H1 (cell line): ENCODE measurements at regions not wholly inside any gene's neighbourhood (a gene's known extent, or its start where the extent isn't known, plus 50 kb on each side); places are given as distances from the start of the nearest gene placed in this dataset.

Experiments
- CTCF ChIA-PET: fragments of 300-600 bp; sonication (Branson Sonifier 250); formaldehyde crosslinking; loops from one replicate; lab custom pipeline; 2021; ENCODE audit not compliant: partially characterized antibody; lab: Charles Lee
- POLR2A ChIA-PET: fragments of 300-600 bp; sonication (Branson Sonifier 250); formaldehyde crosslinking; loops from one replicate; lab custom pipeline; 2021; ENCODE audit warnings: inconsistent platforms; ENCODE audit not compliant: partially characterized antibody; lab: Charles Lee
- DNase-seq, 2 experiments: peaks; one replicate each; pipeline versions ENCODE4 v3.0.0 to v3.0.0-alpha.2; 2010 to 2022; ENCODE audit warnings: low spot score in 2 of 2, low read depth in 1 of 2, mixed read lengths in 1 of 2
- FAIRE-seq: peaks from 2 replicates; lab custom pipeline; 2011; peaks lifted over from hg19 to GRCh38; lab: Jason Lieb, UNC
- H2AFZ ChIP-seq: 2 replicates; pipeline ENCODE4 v1.8.1; 2012; ENCODE audit warnings: low read length, inconsistent platforms
- H2AK5ac ChIP-seq: 2 replicates; pipeline ENCODE4 v1.6.1; 2013; ENCODE audit warnings: low read depth, low read length
- H2BK120ac ChIP-seq: replicated peaks from 2 replicates; pipeline ENCODE3; 2013; ENCODE audit warnings: low read depth, low read length, inconsistent platforms
- H2BK12ac ChIP-seq: 2 replicates; pipeline ENCODE4 v1.6.1; 2013; ENCODE audit warnings: low read depth, low read length
- H2BK15ac ChIP-seq: 2 replicates; pipeline ENCODE4 v1.6.1; 2013; ENCODE audit warnings: low read length
- H2BK20ac ChIP-seq: 2 replicates; pipeline ENCODE4 v1.6.1; 2013; ENCODE audit warnings: low read length
- H2BK5ac ChIP-seq: 2 replicates; pipeline ENCODE4 v1.6.1; 2013; ENCODE audit warnings: low read depth, low read length
- H3K14ac ChIP-seq: 2 replicates; pipeline ENCODE4 v1.6.1; 2013; ENCODE audit warnings: inconsistent platforms; ENCODE audit not compliant: insufficient read length
- H3K18ac ChIP-seq: 2 replicates; pipeline ENCODE4 v1.6.1; 2013; ENCODE audit warnings: low read length; ENCODE audit errors: extremely low read depth
- H3K23ac ChIP-seq: 2 replicates; pipeline ENCODE4 v1.6.1; 2013; ENCODE audit warnings: inconsistent platforms; ENCODE audit not compliant: insufficient read length
- H3K23me2 ChIP-seq: 2 replicates; pipeline ENCODE4 v1.6.1; 2013; ENCODE audit warnings: low read depth, low read length
- H3K27ac ChIP-seq: 2 replicates; pipeline ENCODE4 v1.6.1; 2011; ENCODE audit warnings: low read depth, low read length, inconsistent platforms
- H3K27me3 ChIP-seq, 4 experiments: replicated peaks in 1 of 4; 1 replicate in 1 of 4; 2 replicates in 3 of 4; pipeline versions ENCODE4 v1.6.1 to v1.8.1; 2011 to 2013; ENCODE audit warnings: low read length in 3 of 4, mild to moderate bottlenecking in 3 of 4, inconsistent platforms in 2 of 4, mixed read lengths in 2 of 4, moderate library complexity in 1 of 4; ENCODE audit not compliant: control insufficient read depth in 3 of 4, insufficient read depth in 3 of 4; ENCODE audit errors: extremely low read depth in 1 of 4
- H3K36me3 ChIP-seq, 4 experiments: 2 replicates each; pipeline versions ENCODE4 v1.6.1 to v1.8.1; 2011 to 2013; ENCODE audit warnings: mild to moderate bottlenecking in 4 of 4, low read length in 3 of 4, moderate library complexity in 2 of 4, control low read depth in 1 of 4, inconsistent platforms in 1 of 4; ENCODE audit not compliant: insufficient read depth in 4 of 4, control insufficient read depth in 2 of 4
- H3K4ac ChIP-seq: replicated peaks from 2 replicates; pipeline ENCODE3; 2013; ENCODE audit warnings: low read length, low read depth, mixed read lengths, inconsistent platforms; ENCODE audit not compliant: insufficient read length
- H3K4me1 ChIP-seq, 4 experiments: replicated peaks in 1 of 4; 1 replicate in 1 of 4; 2 replicates in 3 of 4; pipeline versions ENCODE4 v1.6.1 to v1.8.1; 2011 to 2013; ENCODE audit warnings: low read length in 3 of 4, inconsistent platforms in 2 of 4, mixed read lengths in 1 of 4; ENCODE audit not compliant: insufficient read depth in 4 of 4, control insufficient read depth in 3 of 4
- H3K4me2 ChIP-seq, 2 experiments: 2 replicates each; pipeline versions ENCODE4 v1.6.1 to v1.8.1; 2011 to 2013; ENCODE audit warnings: low read depth in 2 of 2, low read length in 2 of 2, control low read depth in 1 of 2, inconsistent platforms in 1 of 2, mild to moderate bottlenecking in 1 of 2; ENCODE audit not compliant: insufficient read depth in 1 of 2
- H3K4me3 ChIP-seq, 4 experiments: fragments of 200-600, 300-600 bp in 1 of 4; sonication (generic), shearing (Covaris generic), sonication (Bioruptor Twin) in 1 of 4; 2 replicates each; pipeline versions ENCODE4 v1.5.1 to v1.8.1; 2011 to 2016; ENCODE audit warnings: low read length in 4 of 4, low read depth in 3 of 4, control low read depth in 2 of 4, inconsistent platforms in 2 of 4, mild to moderate bottlenecking in 2 of 4, mixed read lengths in 1 of 4, moderate library complexity in 1 of 4; ENCODE audit not compliant: insufficient read depth in 2 of 4; ENCODE audit errors: extremely low read depth in 1 of 4
- H3K56ac ChIP-seq: replicated peaks from 2 replicates; pipeline ENCODE3; 2013; ENCODE audit warnings: low read depth, mild to moderate bottlenecking, mixed read lengths, low read length, inconsistent platforms; ENCODE audit not compliant: insufficient read length
- H3K79me1 ChIP-seq: 2 replicates; pipeline ENCODE4 v1.6.1; 2013; ENCODE audit warnings: low read depth, low read length, control low read depth
- H3K79me2 ChIP-seq, 2 experiments: 2 replicates each; pipeline versions ENCODE4 v1.6.1 to v1.8.1; 2012 to 2013; ENCODE audit warnings: low read length in 2 of 2, mild to moderate bottlenecking in 2 of 2, inconsistent platforms in 1 of 2; ENCODE audit not compliant: insufficient read depth in 2 of 2, control insufficient read depth in 1 of 2
- H3K9ac ChIP-seq, 4 experiments: replicated peaks in 1 of 4; 1 replicate in 1 of 4; 2 replicates in 3 of 4; pipeline versions ENCODE4 v1.6.1 to v1.8.1; 2011 to 2013; ENCODE audit warnings: low read depth in 3 of 4, low read length in 3 of 4, control low read depth in 2 of 4, mild to moderate bottlenecking in 2 of 4, moderate library complexity in 2 of 4, inconsistent platforms in 1 of 4; ENCODE audit errors: extremely low read depth in 1 of 4
- H3K9me3 ChIP-seq, 2 experiments: 2 replicates each; pipeline versions ENCODE4 v1.6.1 to v1.8.1; 2012 to 2013; ENCODE audit warnings: mild to moderate bottlenecking in 2 of 2, moderate library complexity in 2 of 2, control low read depth in 1 of 2, inconsistent platforms in 1 of 2, low read depth in 1 of 2, low read length in 1 of 2, mixed read lengths in 1 of 2; ENCODE audit not compliant: insufficient read depth in 2 of 2
- H4K20me1 ChIP-seq, 2 experiments: replicated peaks in 1 of 2; 2 replicates each; pipeline versions ENCODE3 to v1.8.1; 2011 to 2013; ENCODE audit warnings: inconsistent platforms in 2 of 2, low read length in 2 of 2, mild to moderate bottlenecking in 1 of 2; ENCODE audit not compliant: insufficient read depth in 2 of 2, control insufficient read depth in 1 of 2
- H4K5ac ChIP-seq: 2 replicates; pipeline ENCODE4 v1.6.1; 2013; ENCODE audit warnings: low read length, low read depth, mixed read lengths, inconsistent platforms; ENCODE audit not compliant: insufficient read length
- H4K8ac ChIP-seq: 2 replicates; pipeline ENCODE4 v1.8.0; 2013; ENCODE audit warnings: mild to moderate bottlenecking, moderate library complexity, low read length, inconsistent platforms; ENCODE audit not compliant: insufficient read depth; ENCODE audit errors: extremely low read depth
- H4K91ac ChIP-seq: replicated peaks from 2 replicates; pipeline ENCODE3; 2013; ENCODE audit warnings: low read length, mixed read lengths, inconsistent platforms; ENCODE audit not compliant: insufficient read length
- E2F6 ChIP-seq: IDR thresholded peaks from 2 replicates; pipeline ENCODE4 v1.6.1; 2012; ENCODE audit warnings: inconsistent platforms
- EGR1 ChIP-seq: IDR thresholded peaks from 2 replicates; pipeline ENCODE4 v1.6.1; 2011; ENCODE audit warnings: low read depth, low read length, borderline replicate concordance
- HDAC2 ChIP-seq, 2 experiments: fragments of 300-600 bp in 1 of 2; sonication (generic) in 1 of 2; IDR thresholded peaks; 2 replicates each; pipeline ENCODE4 v1.6.1; 2011 to 2012; ENCODE audit warnings: low read depth in 2 of 2, low read length in 2 of 2, mild to moderate bottlenecking in 2 of 2, moderate library complexity in 2 of 2, borderline replicate concordance in 1 of 2, inconsistent platforms in 1 of 2
- JUND ChIP-seq: IDR thresholded peaks from 2 replicates; pipeline ENCODE4 v1.6.1; 2011; ENCODE audit warnings: mild to moderate bottlenecking, improper control_type of control experiment, low read length
- POLR2A ChIP-seq, 2 experiments: IDR thresholded peaks; 1 replicate in 1 of 2; 2 replicates in 1 of 2; pipeline ENCODE4 v1.6.1; 2011; ENCODE audit warnings: low read depth in 2 of 2, low read length in 2 of 2, mild to moderate bottlenecking in 2 of 2; ENCODE audit errors: control extremely low read depth in 1 of 2
- SIN3A ChIP-seq, 2 experiments: IDR thresholded peaks in 1 of 2; conservative IDR thresholded peaks in 1 of 2; 2 replicates each; pipeline ENCODE4 v1.6.1; 2011 to 2012; ENCODE audit warnings: low read length in 2 of 2, improper control_type of control experiment in 1 of 2, low read depth in 1 of 2, mild to moderate bottlenecking in 1 of 2
- SIRT6 ChIP-seq: IDR thresholded peaks from one replicate; pipeline ENCODE4 v1.7.1; 2012; ENCODE audit warnings: low read length, inconsistent platforms
- SP1 ChIP-seq: IDR thresholded peaks from 2 replicates; pipeline ENCODE4 v1.6.1; 2011; ENCODE audit warnings: low read depth, low read length
- TAF1 ChIP-seq: IDR thresholded peaks from 2 replicates; pipeline ENCODE4 v1.6.1; 2011; ENCODE audit warnings: mild to moderate bottlenecking, low read depth, low read length
- USF2 ChIP-seq: IDR thresholded peaks from 2 replicates; pipeline ENCODE4 v1.6.1; 2011; ENCODE audit warnings: low read length, improper control_type of control experiment
- ZNF274 ChIP-seq: IDR thresholded peaks from 2 replicates; pipeline ENCODE4 v1.7.0; 2012; ENCODE audit warnings: low read length, borderline replicate concordance; ENCODE audit errors: extremely low read depth
- WGBS, 2 experiments: shearing (Covaris generic) in 1 of 2; methylation state at CpG; one replicate each; pipeline versions ENCODE4 v1.1.6 to v1.1.7; 2013 to 2015; ENCODE audit warnings: low lambda C conversion rate in 2 of 2, mixed read lengths in 2 of 2, inconsistent platforms in 1 of 2, low coverage in 1 of 2, missing lambda C conversion rate in 1 of 2; ENCODE audit not compliant: insufficient replicate concordance in 2 of 2, insufficient coverage in 1 of 2, insufficient read length in 1 of 2; ENCODE audit errors: extremely low coverage in 1 of 2, missing lambda C conversion rate in 1 of 2; 5-methylcytosine and 5-hydroxymethylcytosine counted together

- POLR2A ChIA-PET: interaction anchor here (0.8 kb wide), 1 partner anchor 65 kb away, joined by 4 read pairs; no protein-coding TSS in a partner anchor
- H2BK120ac ChIP-seq: no peak overlapping the region
- H4K20me1 ChIP-seq: peaks cover 0 to 1% of the 10 kb centered on the region in 2 experiments
- no peak overlapping the region for H4K5ac ChIP-seq
- H2AFZ ChIP-seq: no peak overlapping the region
- 0 out of 7 replicates have a peak, but pooled peaks cover 0 to 2% (median 0%) of the 10 kb centered on the region in 4 experiments for H3K27me3 ChIP-seq
- no peak overlapping the region for H3K56ac ChIP-seq
- H3K4me3 ChIP-seq: no peak overlapping the region
- H3K9me3 ChIP-seq: no peaks in the 10 kb centered on the region
- no peak overlapping the region for H3K23ac ChIP-seq
- no peak overlapping the region for H3K4ac ChIP-seq
- no peak overlapping the region for H3K4me2 ChIP-seq
- no peak overlapping the region for H2BK15ac ChIP-seq
- H3K79me1 ChIP-seq: no peaks in the 10 kb centered on the region
- H3K18ac ChIP-seq: no peak overlapping the region
- H3K23me2 ChIP-seq: no peaks in the 10 kb centered on the region; the same call in 1 of the 2 replicates
- 89% methylated on average over 5 of the region's 5 CpGs; no CpG with 5 or more reads in 1 of the 2 experiments for WGBS, 2 experiments
- H2AK5ac ChIP-seq: no peak overlapping the region
- no peaks in the 10 kb centered on the region for H3K36me3 ChIP-seq
- H3K4me1 ChIP-seq: peaks cover 0 to 7% (median 4%) of the 10 kb centered on the region in 4 experiments; a peak in 4 of 7 replicates
- FAIRE-seq (no peak), DNase-seq (no peak)
- CTCF ChIA-PET: interaction anchor here (1.7 to 2.4 kb wide), 2 partner anchors 9 to 14 kb away, joined by 5 to 8 read pairs; no protein-coding TSS in a partner anchor
- no peaks in the 10 kb centered on the region for H3K79me2 ChIP-seq
- no peak overlapping the region for H3K14ac ChIP-seq
- no peak overlapping the region for H4K91ac ChIP-seq
- no peak overlapping the region for H2BK12ac ChIP-seq
- no peak overlapping the region for H2BK20ac ChIP-seq
- H4K8ac ChIP-seq: no peak overlapping the region
- H3K9ac ChIP-seq: no peak overlapping the region
- no peak overlapping the region for H2BK5ac ChIP-seq
- no peak overlapping the region for H3K27ac ChIP-seq
- TF ChIP-seq SIRT6 (no peak), ZNF274 (no peak), HDAC2 (IDR thresholded peaks at IDR 0.05; ENCODE audit: borderline replicate concordance in 1 of 2, low read depth in 2 of 2, low read length in 2 of 2) (no peak), EGR1 (no peak), JUND (no peak), TAF1 (no peak), E2F6 (no peak), SP1 (no peak), SIN3A (conservative IDR thresholded peaks at IDR 0.05 in 1 of 2, IDR thresholded peaks at IDR 0.05 in 1 of 2; ENCODE audit: low read depth in 1 of 2, low read length in 2 of 2) (no peak), POLR2A (IDR thresholded peaks at IDR 0.05; ENCODE audit: control extremely low read depth in 1 of 2, low read depth in 2 of 2, low read length in 2 of 2) (no peak), USF2 (no peak)
Observed at GRCh38 chr16:24674877-24675276, 54.6 kb upstream of the TNRC6A start.
